DMS 273 (cell line): ENCODE measurements at regions not wholly inside any gene's neighbourhood (a gene's known extent, or its start where the extent isn't known, plus 50 kb on each side); places are given as distances from the start of the nearest gene placed in this dataset.
A peak's percentile ranks its signal among the peaks of the same experiment; 100 is the strongest.
"Not testable (repeated sequence)": the region's sequence is repeated elsewhere in the genome, so short reads cannot be mapped to it uniquely, and the experiment has no call there.

ENCODE experiments used
- DNase-seq: peaks from one replicate; lab custom pipeline; 2025; ENCODE audit not compliant: unreplicated experiment; lab: John Stamatoyannopoulos, UW

GRCh38 chr11:93032580-93032979 is 63.1 kb downstream of the MTNR1B start:
- peak; percentile 81 for DNase-seq

DNA sequence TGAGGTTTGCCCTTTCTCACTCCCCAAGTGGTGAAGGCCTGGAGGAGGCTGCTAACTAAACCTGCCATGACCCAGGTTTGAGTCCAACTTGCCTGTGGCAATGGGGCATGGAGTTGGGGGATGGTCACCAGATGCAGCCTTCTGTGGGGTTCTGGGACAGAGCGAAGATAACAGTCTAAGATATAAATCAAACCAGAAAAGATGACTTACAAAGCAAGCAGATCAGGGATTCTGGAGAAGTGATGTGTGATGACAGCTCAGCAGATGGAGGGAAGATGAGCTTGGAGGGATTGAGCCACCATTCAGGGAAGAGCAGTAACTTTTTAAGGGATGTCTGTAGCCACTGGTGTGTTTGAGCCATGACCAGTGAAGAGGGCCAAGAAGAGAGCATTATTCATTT is 63.6 kb downstream of the MTNR1B start:
- no peak for DNase-seq

GRCh38 chr11:93034031-93034722 is 64.7 kb downstream of the MTNR1B start:
- no peak for DNase-seq

- no peak for DNase-seq
Measured at GRCh38 chr11:93034723-93035039, 65.2 kb downstream of the MTNR1B start.

- DNase-seq: no peak
Measured at GRCh38 chr11:93038521-93038920, 69.1 kb downstream of the MTNR1B start.

DNA sequence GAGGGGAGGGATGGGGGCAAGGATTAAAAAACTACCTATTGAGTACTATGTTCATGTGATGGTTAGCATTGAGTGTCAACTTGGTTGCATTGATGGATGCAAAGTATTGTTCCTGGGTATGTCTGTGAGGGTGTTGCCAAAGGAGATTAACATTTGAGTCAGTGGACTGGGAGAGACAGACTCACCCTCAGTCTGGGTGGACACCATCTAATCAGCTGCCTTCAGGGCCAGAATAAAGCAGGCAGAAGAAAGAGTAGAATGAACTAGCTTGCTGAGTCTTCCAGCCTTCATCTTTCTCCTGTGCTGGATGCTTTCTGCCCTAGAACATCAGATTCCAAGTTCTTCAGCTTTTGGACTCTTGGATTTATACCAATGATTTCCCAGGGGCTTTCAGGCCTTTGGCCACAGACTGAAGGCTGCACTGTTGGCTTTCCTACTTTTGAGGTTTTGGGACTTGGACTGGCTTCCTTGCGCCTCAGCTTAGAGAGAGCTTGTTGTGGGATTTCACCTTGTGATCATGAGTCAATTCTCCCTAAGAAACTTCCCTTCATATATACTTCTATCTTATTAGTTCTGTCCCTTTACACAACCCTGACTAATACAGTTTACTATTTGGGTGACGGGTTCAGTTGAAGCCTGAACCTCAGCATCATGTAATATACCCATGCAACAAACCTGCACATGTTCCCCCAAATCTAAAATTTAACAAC is 70.2 kb downstream of the MTNR1B start:
- DNase-seq: no peak

DNA sequence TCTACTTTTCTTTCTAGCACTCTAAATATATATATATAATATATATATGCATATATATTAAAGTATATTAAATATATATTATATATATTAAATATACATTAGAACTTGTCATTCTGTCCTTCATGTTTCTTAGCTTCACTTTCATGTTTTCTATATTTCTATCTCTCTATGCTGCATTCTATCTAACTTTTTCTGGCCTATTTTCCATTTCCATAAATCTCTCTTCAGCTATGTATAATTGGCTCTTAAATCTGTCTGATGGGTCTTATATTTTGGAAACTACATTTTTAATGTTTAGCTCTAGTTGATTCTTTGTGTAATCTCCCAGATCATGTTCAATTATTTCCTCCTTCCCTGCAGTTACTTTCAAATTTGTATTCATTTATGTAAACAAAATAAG is 72.2 kb downstream of the MTNR1B start:
- no peak for DNase-seq

DNA sequence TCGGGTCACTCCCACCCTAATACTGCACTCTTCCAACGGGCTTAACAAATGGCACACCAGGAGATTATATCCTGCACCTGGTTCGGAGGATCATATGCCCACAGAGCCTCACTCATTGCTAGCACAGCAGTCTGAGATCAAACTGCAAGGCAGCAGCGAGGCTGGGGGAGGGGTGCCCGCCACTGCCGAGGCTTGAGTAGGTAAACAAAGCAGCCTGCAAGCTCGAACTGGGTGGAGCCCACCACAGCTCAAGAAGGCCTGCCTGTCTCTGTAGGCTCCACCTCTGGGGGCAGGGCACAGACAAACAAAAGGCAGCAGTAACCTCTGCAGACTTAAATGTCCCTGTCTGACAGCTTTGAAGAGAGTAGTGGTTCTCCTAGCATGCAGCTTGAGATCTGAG is 73.7 kb downstream of the MTNR1B start:
- DNase-seq: not testable (repeated sequence)

DNA sequence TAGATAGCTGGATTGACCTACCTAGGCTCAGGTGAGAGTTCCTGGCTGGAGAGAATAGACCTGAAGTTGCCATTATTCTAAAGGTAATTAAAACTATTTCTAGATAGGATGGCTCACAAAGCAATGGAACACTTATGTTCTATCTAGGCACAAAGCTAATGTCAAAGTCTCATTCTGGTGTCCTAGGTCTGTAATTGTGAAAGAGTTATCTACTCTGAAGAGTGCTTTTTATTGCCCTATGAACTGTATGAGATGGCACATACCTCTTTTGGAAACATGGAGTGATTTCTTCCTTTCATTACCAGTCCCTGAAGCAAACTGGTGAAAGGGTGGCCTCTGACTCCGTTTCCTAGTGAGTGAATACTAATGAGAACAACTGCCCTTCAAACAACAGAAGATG is 80.3 kb downstream of the MTNR1B start:
- DNase-seq: no peak

DNA sequence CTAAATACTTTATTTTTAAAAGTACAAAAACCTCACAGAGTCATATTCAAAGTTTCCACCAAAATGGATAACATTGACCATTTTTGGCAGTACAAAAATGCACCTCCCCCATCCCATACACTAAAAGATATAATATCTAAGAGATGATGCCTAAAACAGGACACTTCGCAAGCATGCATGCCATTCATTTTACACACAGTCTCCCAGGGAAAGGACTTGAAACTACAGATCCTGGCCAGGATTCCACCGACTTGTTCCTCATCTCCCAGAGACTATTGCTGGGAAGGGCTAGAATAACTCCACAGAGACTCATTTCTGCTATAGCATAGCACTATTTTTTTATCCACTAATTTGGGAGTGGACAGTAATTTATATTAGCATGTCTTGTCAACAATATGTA is 81.7 kb downstream of the MTNR1B start:
- DNase-seq: no peak

- no peak for DNase-seq
Measured at GRCh38 chr11:93053864-93054263, 84.4 kb downstream of the MTNR1B start.

- DNase-seq: no peak
Measured at GRCh38 chr11:93054279-93054678, 84.8 kb downstream of the MTNR1B start.

- DNase-seq: no peak
Measured at GRCh38 chr11:93054881-93055280, 85.4 kb downstream of the MTNR1B start.

DNA sequence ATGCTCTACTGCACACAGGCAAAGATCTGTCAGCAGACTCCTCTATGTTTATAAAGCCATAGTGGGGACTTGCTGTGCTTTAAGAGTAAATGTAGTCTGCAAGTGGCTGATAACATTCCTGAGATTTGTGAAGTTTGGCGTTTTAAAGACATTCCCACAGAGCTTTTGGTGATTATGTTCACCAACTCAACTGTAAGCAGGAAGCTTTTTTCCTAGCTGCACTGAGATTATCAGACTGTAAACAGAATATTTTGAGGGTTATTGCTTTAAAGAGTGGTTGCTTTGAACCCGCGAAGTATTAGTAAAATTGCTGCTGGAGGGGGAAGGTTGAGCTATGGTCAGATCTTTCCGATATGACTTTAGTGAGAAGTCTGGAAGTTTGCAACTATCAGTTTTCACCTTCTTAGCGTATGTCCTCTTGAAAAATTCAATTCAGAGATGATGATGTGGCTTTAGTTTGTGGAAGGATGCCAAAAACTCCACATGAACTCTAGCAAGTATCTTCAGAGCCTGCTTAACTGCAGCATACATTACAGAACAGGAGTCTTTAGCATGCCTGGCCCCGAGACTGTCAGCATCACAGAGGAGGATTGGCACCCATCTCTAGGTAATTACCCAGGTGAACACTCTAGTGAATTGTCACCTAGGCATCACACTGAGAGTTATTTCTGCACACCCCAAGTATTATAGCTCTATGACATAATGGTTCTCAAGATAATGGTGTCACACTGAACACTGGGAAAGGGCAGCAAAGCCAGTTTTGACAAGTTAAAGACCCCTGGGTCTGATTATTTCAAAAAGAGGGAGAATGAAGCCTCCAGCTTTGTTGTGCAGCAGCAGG is 89.9 kb downstream of the MTNR1B start:
- peak; percentile 5 for DNase-seq

DNA sequence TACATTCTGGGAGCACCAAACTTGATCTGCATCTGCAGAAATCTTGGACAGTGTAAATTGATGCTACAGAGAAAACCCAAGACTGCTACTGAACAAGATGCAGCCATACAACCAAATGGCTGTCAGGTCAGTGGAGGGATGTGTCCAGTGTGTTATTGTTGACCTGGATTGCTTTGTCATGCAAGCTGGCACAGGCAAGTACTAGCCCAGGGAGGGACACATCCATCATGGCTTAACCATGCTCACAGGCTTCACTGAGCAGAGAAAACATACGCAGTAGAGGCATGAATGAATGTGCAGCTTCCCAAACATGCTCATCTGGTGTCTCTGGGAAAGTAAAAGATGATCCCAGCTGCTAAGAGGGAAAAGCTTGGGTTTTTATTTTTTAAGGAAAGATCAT is 93.6 kb downstream of the MTNR1B start:
- no peak for DNase-seq

DNA sequence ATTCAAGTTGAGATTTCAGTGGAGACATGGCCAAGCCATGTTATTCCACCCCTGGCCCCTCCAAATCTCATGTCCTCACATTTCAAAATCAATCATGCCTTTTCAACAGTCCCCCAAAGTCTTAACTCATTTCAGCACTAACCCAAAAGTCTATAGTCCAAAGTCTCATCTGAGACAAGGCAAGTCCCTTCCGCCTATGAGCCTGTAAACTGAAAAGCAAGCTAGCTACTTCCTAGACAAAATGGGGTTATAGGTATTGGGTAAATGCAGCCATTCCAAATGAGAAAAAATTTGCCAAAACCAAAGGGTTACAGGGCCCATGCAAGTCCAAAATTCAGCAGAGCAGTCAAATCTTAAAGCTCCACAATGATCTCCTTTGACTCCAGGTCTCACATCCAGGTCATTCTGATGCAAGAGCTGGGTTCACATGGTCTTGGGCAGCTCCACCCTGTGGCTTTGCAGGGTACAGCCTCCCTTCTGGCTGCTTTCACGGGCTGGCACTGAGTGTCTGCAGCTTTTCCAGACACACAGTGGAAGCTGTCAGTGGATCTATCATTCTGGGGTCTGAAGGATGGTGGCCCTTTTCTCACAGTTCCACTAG is 95.7 kb downstream of the MTNR1B start:
- DNase-seq: peak; percentile 23

- DNase-seq: no peak
Measured at GRCh38 chr11:93067881-93068390, 98.5 kb downstream of the MTNR1B start.

GRCh38 chr11:93072229-93072914 is 102.9 kb downstream of the MTNR1B start:
- peak; percentile 28 for DNase-seq

DNA sequence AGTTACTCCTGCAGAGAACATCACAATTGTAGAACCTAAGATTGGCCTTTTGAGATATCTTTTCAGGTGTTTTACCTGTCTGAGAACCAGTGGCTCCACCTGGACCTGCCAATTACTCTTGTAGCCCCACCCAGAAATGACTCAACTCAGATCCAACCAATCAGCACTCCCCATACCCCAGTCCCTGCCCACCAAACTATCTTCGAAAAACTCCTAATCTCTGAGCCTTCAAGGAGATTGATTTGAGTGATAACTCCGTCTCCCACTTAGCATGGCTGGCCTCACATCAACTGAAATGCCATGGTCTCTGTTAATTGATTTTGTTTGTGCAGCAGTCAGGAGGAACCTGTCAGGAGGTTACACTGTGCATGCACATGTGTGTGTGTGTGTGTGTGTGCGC is 103.6 kb downstream of the MTNR1B start:
- no peak for DNase-seq

- no peak for DNase-seq
Measured at GRCh38 chr11:93073508-93074280, 104.2 kb downstream of the MTNR1B start.
